ENCODE measurements at regions not wholly inside any gene's neighbourhood (a gene's known extent, or its start where the extent isn't known, plus 50 kb on each side); places are given as distances from the start of the nearest gene placed in this dataset.

GRCh38 chrX:134734466-134734952 lies 62.5 kb downstream of the PABIR2 start:
- Histone ChIP-seq H3K9me3 (replicated peaks in 1 of 2; ENCODE audit: control insufficient read depth in 1 of 2, insufficient read depth in 1 of 2, low read length in 2 of 2) (no peaks in the 10 kb centered on the region), H2AFZ (ENCODE audit: insufficient read depth, low read depth, low read length, poor library complexity, severe bottlenecking) (no peak overlapping the region), H3K4me2 (replicated peaks; ENCODE audit: extremely low read depth, low read length, poor library complexity, severe bottlenecking) (no peak overlapping the region), H3K4me3 (replicated peaks in 1 of 3; ENCODE audit: low read depth in 2 of 3, low read length in 3 of 3) (no peak overlapping the region), H3K9ac (ENCODE audit: insufficient read depth, low read length, poor library complexity, severe bottlenecking) (no peak overlapping the region), H4K20me1 (ENCODE audit: insufficient read depth, low read length) (no peaks in the 10 kb centered on the region), H3K36me3 (replicated peaks in 1 of 2; ENCODE audit: control insufficient read depth in 1 of 2, insufficient read depth in 2 of 2, low read length in 2 of 2) (no peaks in the 10 kb centered on the region), H3K27ac (ENCODE audit: low read depth in 1 of 2, low read length in 2 of 2) (no peak overlapping the region), H3K27me3 (ENCODE audit: control insufficient read depth in 2 of 2, insufficient read depth in 2 of 2, low read length in 2 of 2) (no peaks in the 10 kb centered on the region), H3K79me2 (ENCODE audit: insufficient read depth, low read length) (no peaks in the 10 kb centered on the region), H3K4me1 (ENCODE audit: control insufficient read depth in 1 of 2, insufficient read depth in 2 of 2, low read length in 2 of 2) (no peaks in the 10 kb centered on the region)
- intact Hi-C loops (cut with micrococcal nuclease) = no loop called here
- Mint-ChIP-seq H3K36me3 (no peaks in the 10 kb centered on the region), H3K4me1 (peaks cover 4% of the 10 kb centered on the region), H3K4me3 (no peak overlapping the region), H3K27me3 (ENCODE audit: low read depth in 3 of 3) (peaks cover 1 to 6% (median 2%) of the 10 kb centered on the region in 3 donors), H3K27ac (peak overlapping the region in 1 of 7 donors; percentile 54), H3K9me3 (peaks cover 0 to 1% (median 0%) of the 10 kb centered on the region in 7 donors)
- TF ChIP-seq, protein P1, sequence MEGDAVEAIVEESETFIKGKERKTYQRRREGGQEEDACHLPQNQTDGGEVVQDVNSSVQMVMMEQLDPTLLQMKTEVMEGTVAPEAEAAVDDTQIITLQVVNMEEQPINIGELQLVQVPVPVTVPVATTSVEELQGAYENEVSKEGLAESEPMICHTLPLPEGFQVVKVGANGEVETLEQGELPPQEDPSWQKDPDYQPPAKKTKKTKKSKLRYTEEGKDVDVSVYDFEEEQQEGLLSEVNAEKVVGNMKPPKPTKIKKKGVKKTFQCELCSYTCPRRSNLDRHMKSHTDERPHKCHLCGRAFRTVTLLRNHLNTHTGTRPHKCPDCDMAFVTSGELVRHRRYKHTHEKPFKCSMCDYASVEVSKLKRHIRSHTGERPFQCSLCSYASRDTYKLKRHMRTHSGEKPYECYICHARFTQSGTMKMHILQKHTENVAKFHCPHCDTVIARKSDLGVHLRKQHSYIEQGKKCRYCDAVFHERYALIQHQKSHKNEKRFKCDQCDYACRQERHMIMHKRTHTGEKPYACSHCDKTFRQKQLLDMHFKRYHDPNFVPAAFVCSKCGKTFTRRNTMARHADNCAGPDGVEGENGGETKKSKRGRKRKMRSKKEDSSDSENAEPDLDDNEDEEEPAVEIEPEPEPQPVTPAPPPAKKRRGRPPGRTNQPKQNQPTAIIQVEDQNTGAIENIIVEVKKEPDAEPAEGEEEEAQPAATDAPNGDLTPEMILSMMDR (IDR thresholded peaks at IDR 0.05) = no peak
- no peak for DNase-seq
- no CpG with 5 or more reads among the region's 4 CpGs for WGBS (ENCODE audit: insufficient coverage)

DNA sequence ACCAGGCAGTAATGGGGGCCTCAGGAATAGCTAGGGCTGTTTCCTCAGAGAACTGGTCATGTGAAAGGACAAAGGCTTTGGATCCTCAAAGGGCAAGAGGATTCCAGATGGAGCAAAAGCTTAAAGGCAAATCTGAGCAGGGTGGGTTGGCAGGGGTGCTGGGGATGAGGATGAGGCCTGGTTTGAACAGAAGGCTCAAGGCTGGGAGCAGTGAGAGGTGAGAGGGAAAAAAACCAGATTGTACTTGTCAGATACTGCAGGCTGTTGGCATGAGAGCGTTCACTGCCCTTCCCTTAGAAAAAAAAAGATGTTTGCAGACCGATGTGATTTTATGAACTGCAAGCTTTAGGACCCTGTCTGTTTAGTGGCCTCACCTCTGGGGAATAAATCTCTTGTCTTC lies 63.4 kb downstream of the PABIR2 start:
- H3K27ac Mint-ChIP-seq = no peak overlapping the region
- TF ChIP-seq, protein P1 (IDR thresholded peaks at IDR 0.05) = no peak
- Histone ChIP-seq H2AFZ (ENCODE audit: insufficient read depth, low read depth, low read length, poor library complexity, severe bottlenecking) (no peak overlapping the region), H3K27me3 (ENCODE audit: control insufficient read depth in 2 of 2, insufficient read depth in 2 of 2, low read length in 2 of 2) (no peaks in the 10 kb centered on the region), H3K27ac (ENCODE audit: low read depth in 1 of 2, low read length in 2 of 2) (no peak overlapping the region), H3K79me2 (ENCODE audit: insufficient read depth, low read length) (no peaks in the 10 kb centered on the region), H3K4me1 (ENCODE audit: control insufficient read depth in 1 of 2, insufficient read depth in 2 of 2, low read length in 2 of 2) (no peaks in the 10 kb centered on the region), H3K9me3 (replicated peaks in 1 of 2; ENCODE audit: control insufficient read depth in 1 of 2, insufficient read depth in 1 of 2, low read length in 2 of 2) (no peaks in the 10 kb centered on the region), H3K36me3 (replicated peaks in 1 of 2; ENCODE audit: control insufficient read depth in 1 of 2, insufficient read depth in 2 of 2, low read length in 2 of 2) (no peaks in the 10 kb centered on the region), H4K20me1 (ENCODE audit: insufficient read depth, low read length) (no peaks in the 10 kb centered on the region), H3K4me2 (replicated peaks; ENCODE audit: extremely low read depth, low read length, poor library complexity, severe bottlenecking) (no peak overlapping the region), H3K9ac (ENCODE audit: insufficient read depth, low read length, poor library complexity, severe bottlenecking) (no peak overlapping the region), H3K4me3 (replicated peaks in 1 of 3; ENCODE audit: low read depth in 2 of 3, low read length in 3 of 3) (no peak overlapping the region)
- WGBS (ENCODE audit: insufficient coverage) = no CpG with 5 or more reads among the region's 2 CpGs
- no peaks in the 10 kb centered on the region for H3K4me1 Mint-ChIP-seq
- peaks cover 0 to 1% (median 0%) of the 10 kb centered on the region in 7 donors for H3K9me3 Mint-ChIP-seq
- H3K4me3 Mint-ChIP-seq = no peak overlapping the region
- intact Hi-C loops (cut with micrococcal nuclease) = no loop called here
- no peaks in the 10 kb centered on the region for H3K36me3 Mint-ChIP-seq
- no peak for DNase-seq
- peaks cover 1 to 6% (median 2%) of the 10 kb centered on the region in 3 donors for H3K27me3 Mint-ChIP-seq (ENCODE audit: low read depth in 3 of 3)

Measured in CD14-positive monocyte (primary cell).